ENCODE measurements at regions not wholly inside any gene's neighbourhood (a gene's known extent, or its start where the extent isn't known, plus 50 kb on each side); places are given as distances from the start of the nearest gene placed in this dataset.

DNA sequence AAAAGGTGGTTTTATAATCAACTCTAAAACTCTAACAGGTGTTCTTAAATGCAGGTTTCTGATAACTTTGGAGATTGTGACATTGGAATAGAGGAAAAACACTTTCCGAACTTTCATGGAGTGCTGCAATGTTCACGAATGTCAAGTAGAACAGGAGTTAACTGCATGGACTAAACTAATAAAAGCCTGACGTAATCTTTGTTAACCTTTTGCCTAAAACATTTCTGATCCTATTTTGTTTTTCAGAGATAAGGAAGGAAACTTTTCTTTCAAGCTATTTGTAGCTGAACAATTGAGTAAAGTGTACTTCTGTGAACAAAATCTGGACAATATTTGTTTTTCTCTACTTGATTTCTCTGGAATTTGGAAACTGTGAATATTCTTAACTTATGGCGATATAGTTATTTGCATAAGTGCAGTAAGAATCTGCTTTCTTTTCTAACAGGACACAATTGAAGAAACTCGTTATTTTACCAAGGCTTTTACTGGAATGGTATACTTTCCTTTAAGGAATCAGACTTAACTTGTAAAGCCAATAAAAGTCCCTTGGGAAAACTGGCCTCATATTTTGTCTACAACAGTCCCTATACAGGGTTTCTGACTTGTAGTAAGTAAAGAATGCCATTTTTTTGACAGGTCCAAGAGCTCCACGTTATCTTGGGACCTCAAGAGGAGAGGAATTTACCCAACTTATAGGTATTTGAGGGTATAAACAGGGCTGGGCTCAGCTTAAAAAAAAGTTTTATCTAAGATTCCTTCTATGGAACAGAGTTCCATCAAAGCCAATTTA lies 154.7 kb downstream of the NXNL2 start:
- H3K4me3 ChIP-seq (ENCODE audit: low read depth, low read length), result no peak overlapping the region
- TF ChIP-seq, protein P1, sequence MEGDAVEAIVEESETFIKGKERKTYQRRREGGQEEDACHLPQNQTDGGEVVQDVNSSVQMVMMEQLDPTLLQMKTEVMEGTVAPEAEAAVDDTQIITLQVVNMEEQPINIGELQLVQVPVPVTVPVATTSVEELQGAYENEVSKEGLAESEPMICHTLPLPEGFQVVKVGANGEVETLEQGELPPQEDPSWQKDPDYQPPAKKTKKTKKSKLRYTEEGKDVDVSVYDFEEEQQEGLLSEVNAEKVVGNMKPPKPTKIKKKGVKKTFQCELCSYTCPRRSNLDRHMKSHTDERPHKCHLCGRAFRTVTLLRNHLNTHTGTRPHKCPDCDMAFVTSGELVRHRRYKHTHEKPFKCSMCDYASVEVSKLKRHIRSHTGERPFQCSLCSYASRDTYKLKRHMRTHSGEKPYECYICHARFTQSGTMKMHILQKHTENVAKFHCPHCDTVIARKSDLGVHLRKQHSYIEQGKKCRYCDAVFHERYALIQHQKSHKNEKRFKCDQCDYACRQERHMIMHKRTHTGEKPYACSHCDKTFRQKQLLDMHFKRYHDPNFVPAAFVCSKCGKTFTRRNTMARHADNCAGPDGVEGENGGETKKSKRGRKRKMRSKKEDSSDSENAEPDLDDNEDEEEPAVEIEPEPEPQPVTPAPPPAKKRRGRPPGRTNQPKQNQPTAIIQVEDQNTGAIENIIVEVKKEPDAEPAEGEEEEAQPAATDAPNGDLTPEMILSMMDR (IDR thresholded peaks at IDR 0.05; ENCODE audit: insufficient read depth, low read depth, low read length), result no peak
- DNase-seq (ENCODE audit: low read depth), result peak; percentile 26

DNA sequence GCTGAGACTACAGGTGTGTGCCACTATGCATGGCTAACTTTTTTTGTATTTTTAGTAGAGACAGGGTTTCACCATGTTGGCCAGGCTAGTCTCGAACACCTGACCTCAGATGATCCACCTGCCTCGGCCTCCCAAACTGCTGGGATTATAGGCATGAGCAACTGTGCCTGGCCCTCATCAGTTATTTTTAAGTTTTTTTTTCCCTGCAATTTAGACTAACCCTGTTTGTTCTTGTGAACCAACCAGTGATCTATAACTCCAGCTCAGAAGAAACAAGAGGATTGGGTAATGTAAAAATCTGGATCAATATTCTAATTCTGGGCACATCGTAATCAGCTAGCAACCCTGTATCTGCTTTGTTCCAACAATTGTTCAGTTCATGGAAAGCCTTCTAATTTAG lies 155.7 kb downstream of the NXNL2 start:
- TF ChIP-seq, protein P1 (IDR thresholded peaks at IDR 0.05; ENCODE audit: insufficient read depth, low read depth, low read length), result no peak
- no peak overlapping the region for H3K4me3 ChIP-seq (ENCODE audit: low read depth, low read length)
- no peak for DNase-seq (ENCODE audit: low read depth)

DNA sequence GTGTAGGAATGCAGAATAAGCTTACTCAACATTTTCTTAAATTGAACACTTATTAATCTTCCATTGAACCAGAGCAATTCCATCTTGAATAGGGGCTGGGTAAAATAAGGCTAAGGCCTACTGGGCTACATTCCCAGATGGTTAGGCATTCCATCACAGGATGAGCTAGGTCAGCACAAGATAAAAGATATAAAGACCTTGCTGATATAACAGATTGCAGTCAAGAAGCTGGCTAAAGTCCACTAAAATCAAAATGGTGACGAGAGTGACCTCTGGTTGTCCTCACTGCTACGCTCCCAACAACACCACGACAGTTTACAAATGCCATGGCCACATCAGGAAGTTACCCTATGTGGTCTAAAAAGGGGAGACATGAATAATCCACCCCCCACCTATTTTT lies 156.1 kb downstream of the NXNL2 start:
- H3K4me3 ChIP-seq (ENCODE audit: low read depth, low read length), result no peak overlapping the region
- no peak for DNase-seq (ENCODE audit: low read depth)
- TF ChIP-seq, protein P1 (IDR thresholded peaks at IDR 0.05; ENCODE audit: insufficient read depth, low read depth, low read length), result no peak

DNA sequence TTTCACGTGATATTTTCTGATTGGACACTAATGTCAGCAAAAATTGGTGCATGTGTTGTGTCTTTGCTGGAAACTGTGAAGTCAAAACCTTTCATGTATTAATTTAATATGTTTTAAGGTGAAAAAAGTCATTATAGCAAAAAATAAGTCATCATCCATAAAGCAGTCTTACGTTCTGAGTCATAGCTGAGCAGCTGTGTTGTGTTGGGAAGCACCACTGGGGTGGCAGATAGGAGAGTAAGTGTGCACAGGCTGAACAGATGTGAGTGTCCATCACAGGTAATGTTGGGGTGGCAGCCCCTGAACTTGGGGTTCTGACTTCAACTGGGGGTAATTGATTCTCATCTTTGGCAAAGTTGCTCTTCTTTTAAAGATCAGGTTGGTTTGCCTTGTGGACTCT lies 156.8 kb downstream of the NXNL2 start:
- DNase-seq (ENCODE audit: low read depth), result peak; percentile 69
- no peak overlapping the region for H3K4me3 ChIP-seq (ENCODE audit: low read depth, low read length)
- TF ChIP-seq, protein P1 (IDR thresholded peaks at IDR 0.05; ENCODE audit: insufficient read depth, low read depth, low read length), result no peak

DNA sequence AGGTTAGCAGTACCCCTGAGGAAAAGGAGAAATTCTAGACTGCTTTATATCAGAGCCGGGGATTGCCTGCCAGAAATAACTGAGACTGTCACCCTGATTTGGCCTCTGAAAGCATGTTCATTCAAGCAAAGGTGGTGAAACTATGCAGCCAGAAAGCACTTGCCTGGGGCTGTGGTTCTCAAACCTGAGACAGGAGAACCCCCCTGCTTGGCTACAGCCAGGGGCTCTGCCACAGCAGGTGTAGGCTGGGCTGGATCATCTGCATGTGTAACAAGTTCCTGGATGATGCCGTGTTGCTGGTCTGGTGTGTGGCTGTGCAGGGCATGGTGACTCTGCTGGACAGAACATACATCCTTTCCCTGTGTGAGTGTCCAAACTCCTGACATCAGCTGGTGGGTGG lies 157.8 kb downstream of the NXNL2 start:
- DNase-seq (ENCODE audit: low read depth), result no peak
- no peak overlapping the region for H3K4me3 ChIP-seq (ENCODE audit: low read depth, low read length)
- TF ChIP-seq, protein P1 (IDR thresholded peaks at IDR 0.05; ENCODE audit: insufficient read depth, low read depth, low read length), result no peak

DNA sequence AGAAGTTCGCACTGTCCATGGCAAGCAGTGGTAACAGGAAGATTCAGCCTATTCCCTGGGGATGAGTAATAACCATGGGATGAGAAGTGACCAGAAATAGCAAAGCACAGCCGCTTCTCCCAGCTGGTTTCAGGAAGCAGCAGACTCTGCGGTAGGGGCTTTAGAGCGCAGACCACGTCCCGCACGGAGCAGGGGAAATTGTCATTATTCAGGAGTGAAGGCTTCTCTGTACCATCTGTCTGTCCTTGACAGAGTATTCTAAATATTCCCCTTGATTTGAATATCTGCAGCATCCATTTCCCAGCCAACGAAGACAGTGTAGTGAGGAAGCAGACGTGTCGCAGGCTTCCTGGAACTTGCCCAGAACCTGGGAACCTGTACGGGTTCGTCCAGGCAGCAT lies 159.6 kb downstream of the NXNL2 start:
- H3K4me3 ChIP-seq (ENCODE audit: low read depth, low read length), result no peak overlapping the region
- peak; percentile 87 for DNase-seq (ENCODE audit: low read depth)
- TF ChIP-seq, protein P1 (IDR thresholded peaks at IDR 0.05; ENCODE audit: insufficient read depth, low read depth, low read length), result no peak

DNA sequence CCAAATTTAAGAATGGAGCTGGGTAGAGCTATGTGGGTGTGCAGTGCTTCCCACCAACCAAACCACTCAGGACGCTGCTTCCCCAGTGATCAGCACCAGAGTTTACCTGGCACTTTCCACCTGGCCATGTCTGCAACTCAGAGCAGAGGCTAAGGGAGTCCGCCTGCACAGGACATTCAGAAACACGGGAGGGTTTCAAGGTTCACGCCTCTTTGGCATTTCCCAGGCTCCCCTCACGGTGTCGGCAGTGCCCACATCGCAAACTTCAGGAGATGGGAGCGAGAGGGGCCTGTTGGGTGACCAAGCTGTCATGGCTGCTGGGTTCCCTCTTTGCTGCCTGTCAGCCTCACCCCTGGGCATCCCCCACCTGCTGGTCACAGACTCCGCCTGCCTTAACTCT lies 161.5 kb downstream of the NXNL2 start:
- TF ChIP-seq, protein P1 (IDR thresholded peaks at IDR 0.05; ENCODE audit: insufficient read depth, low read depth, low read length), result no peak
- no peak for DNase-seq (ENCODE audit: low read depth)
- no peak overlapping the region for H3K4me3 ChIP-seq (ENCODE audit: low read depth, low read length)

Measured in fibroblast of villous mesenchyme (primary cell).